Activated B cell treated with CpG ODN at 0.5 μM for 24 hours (primary cell): ENCODE measurements at regions not wholly inside any gene's neighbourhood (a gene's known extent, or its start where the extent isn't known, plus 50 kb on each side); places are given as distances from the start of the nearest gene placed in this dataset.

Experiments used
- ATAC-seq: fragments of 200-7000 bp; cut with Tn5 transposase; one replicate; pipeline ENCODE4 v1.10.0; 2021; ENCODE audit warnings: low read depth, mild to moderate bottlenecking, moderate library complexity
- CTCF ChIA-PET: fragments of 350-600 bp; sonication (Branson Sonifier 250); formaldehyde crosslinking; loops from one replicate; lab custom pipeline; 2021; ENCODE audit warnings: antibody characterized with exemption; lab: Charles Lee
- POLR2A ChIA-PET: fragments of 350-600 bp; sonication (Branson Sonifier 250); formaldehyde crosslinking; loops from one replicate; lab custom pipeline; 2021; ENCODE audit warnings: antibody characterized with exemption; lab: Charles Lee
- DNase-seq: peaks from one replicate; pipeline ENCODE4 v3.0.0; 2022
- H3K27ac Mint-ChIP-seq: one replicate; pipeline ENCODE4 v1.8.0; 2020; ENCODE audit warnings: mixed read lengths
- H3K27me3 Mint-ChIP-seq: one replicate; pipeline ENCODE4 v1.8.0; 2021; ENCODE audit warnings: mixed read lengths
- H3K36me3 Mint-ChIP-seq: one replicate; pipeline ENCODE4 v1.8.0; 2021; ENCODE audit warnings: low read depth, mixed read lengths
- H3K4me1 Mint-ChIP-seq: one replicate; pipeline ENCODE4 v1.8.0; 2021; ENCODE audit warnings: mixed read lengths
- H3K4me3 Mint-ChIP-seq: one replicate; pipeline ENCODE4 v1.8.0; 2020; ENCODE audit warnings: mild to moderate bottlenecking, mixed read lengths
- H3K9me3 Mint-ChIP-seq: one replicate; pipeline ENCODE4 v1.8.0; 2020; ENCODE audit warnings: mixed read lengths
- intact Hi-C: fragments of 100-400 bp; cut with micrococcal nuclease; formaldehyde crosslinking; loops from one replicate; pipeline ENCODE4 v1.15.1; 2024
- TF ChIP-seq, protein P1 (sequence below): fragments of 200-600 bp; IDR thresholded peaks from one replicate; pipeline ENCODE4 v1.8.0; 2022; ENCODE audit warnings: antibody characterized with exemption, mild to moderate bottlenecking

DNA sequence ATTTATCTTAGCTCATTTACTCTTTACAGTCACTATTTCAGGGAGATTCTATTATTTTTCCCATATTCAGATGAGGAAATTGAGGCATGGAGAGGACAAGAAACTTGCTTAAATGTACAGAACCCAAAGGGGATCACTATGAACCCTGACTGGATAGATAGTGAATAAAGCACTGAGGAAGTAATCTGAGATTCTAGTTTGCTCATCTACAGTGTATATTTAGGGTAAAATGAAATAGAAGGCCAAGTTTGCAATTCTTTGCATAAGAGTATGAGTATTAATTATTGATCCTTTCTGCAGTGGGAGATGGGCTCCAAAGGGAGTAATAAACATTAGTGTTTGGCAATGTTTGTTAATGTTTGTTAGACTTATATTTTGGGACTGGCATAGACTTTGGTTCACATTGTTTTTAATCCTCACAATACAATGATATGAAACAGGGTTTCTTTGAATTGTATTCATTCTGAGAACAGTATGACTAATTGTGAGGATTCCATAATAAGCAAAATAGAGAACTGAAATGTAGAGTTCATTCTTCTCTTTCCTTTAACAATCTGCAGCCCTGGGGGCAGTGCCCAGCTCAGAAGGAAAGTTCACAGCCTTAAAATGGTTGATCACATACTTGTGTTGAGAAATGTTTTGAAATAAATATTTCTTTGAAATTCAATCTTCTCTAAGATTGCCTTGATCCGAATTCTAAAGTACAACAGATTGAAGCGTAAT is 131.0 kb upstream of the ZNF804B start:
- ChIA-PET CTCF (no interaction called here), POLR2A (no interaction called here)
- no peak for ATAC-seq
- H3K4me3 Mint-ChIP-seq = no peak overlapping the region
- H3K4me1 Mint-ChIP-seq = no peaks in the 10 kb centered on the region
- no peaks in the 10 kb centered on the region for H3K36me3 Mint-ChIP-seq
- DNase-seq = no peak
- TF ChIP-seq, protein P1, sequence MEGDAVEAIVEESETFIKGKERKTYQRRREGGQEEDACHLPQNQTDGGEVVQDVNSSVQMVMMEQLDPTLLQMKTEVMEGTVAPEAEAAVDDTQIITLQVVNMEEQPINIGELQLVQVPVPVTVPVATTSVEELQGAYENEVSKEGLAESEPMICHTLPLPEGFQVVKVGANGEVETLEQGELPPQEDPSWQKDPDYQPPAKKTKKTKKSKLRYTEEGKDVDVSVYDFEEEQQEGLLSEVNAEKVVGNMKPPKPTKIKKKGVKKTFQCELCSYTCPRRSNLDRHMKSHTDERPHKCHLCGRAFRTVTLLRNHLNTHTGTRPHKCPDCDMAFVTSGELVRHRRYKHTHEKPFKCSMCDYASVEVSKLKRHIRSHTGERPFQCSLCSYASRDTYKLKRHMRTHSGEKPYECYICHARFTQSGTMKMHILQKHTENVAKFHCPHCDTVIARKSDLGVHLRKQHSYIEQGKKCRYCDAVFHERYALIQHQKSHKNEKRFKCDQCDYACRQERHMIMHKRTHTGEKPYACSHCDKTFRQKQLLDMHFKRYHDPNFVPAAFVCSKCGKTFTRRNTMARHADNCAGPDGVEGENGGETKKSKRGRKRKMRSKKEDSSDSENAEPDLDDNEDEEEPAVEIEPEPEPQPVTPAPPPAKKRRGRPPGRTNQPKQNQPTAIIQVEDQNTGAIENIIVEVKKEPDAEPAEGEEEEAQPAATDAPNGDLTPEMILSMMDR = no peak
- no peaks in the 10 kb centered on the region for H3K27me3 Mint-ChIP-seq
- H3K27ac Mint-ChIP-seq = no peak overlapping the region
- intact Hi-C loops = no loop called here
- H3K9me3 Mint-ChIP-seq = no peaks in the 10 kb centered on the region

DNA sequence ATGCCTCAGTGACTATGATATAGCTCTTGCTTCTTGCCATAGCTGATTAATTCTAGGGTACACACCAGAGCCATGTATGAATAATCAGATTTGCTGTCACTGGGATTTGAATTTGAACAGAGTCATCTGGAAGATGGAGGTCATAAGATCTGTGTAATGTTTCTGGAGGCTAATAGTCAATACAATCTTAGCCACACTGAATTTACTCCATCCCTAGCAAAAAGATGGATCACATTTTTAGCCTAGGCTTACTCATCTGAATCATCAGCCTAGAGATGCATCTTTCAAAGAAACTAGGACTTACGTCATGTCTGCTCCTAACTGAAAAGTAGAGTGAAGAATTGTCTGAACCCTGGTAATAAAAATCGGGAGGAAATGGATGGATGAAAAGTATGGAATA is 142.3 kb upstream of the ZNF804B start:
- H3K4me1 Mint-ChIP-seq = no peaks in the 10 kb centered on the region

DNA sequence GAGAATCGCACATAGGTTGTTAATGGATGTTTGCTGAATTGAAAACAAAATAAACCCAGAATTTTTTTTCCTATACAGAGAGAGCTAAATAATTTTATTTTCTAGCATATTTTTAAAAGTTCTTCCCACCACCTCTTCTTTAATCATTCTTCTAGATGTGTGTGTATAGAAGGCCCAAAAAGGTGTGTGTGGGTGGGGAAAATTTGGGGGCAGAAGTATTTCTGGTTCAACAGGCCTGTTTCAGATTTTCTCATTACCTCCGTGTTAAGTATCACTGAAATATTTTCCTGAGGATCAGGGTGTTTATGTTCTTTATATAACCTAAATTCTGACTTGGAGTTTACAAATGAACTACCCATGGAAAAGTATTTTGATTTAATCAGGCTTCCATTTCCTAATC is 144.2 kb upstream of the ZNF804B start:
- POLR2A ChIA-PET = no interaction called here
- no peaks in the 10 kb centered on the region for H3K4me1 Mint-ChIP-seq
- no peaks in the 10 kb centered on the region for H3K9me3 Mint-ChIP-seq
- DNase-seq (no peak), ATAC-seq (no peak)
- TF ChIP-seq, protein P1 = no peak
- no peak overlapping the region for H3K4me3 Mint-ChIP-seq
- no peak overlapping the region for H3K27ac Mint-ChIP-seq
- H3K36me3 Mint-ChIP-seq = no peaks in the 10 kb centered on the region
- H3K27me3 Mint-ChIP-seq = no peaks in the 10 kb centered on the region
- intact Hi-C loops = no loop called here
- CTCF ChIA-PET = no interaction called here

More for the DNA sequence above, 142.3 kb upstream of the ZNF804B start:
- Mint-ChIP-seq H3K4me3 (no peak overlapping the region), H3K27ac (no peak overlapping the region), H3K9me3 (no peaks in the 10 kb centered on the region), H3K27me3 (no peaks in the 10 kb centered on the region), H3K36me3 (no peaks in the 10 kb centered on the region)
- no peak for ATAC-seq
- ChIA-PET CTCF (no interaction called here), POLR2A (no interaction called here)
- TF ChIP-seq, protein P1 = no peak
- intact Hi-C loops = no loop called here
- no peak for DNase-seq

DNA sequence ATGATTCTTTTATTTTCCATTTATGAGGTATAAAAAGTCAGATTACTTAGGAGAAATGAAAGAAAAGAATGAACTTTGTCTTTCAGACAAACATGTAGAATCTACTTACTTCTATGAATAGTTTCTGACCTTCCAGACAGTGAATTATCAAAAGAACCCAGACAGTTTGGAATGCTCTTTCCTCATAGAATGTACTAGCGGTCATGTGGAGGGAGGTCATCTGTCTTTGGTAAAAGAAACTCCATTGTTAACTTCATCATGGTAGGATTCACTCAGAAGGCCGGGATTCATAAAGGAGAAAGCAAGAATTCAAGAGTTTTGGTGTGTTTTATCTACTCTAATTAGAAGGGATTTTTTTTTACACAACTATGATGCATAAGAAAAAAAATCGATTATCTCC is 144.8 kb upstream of the ZNF804B start:
- TF ChIP-seq, protein P1 = no peak
- Mint-ChIP-seq H3K4me1 (no peaks in the 10 kb centered on the region), H3K4me3 (no peak overlapping the region), H3K27me3 (no peaks in the 10 kb centered on the region), H3K27ac (no peak overlapping the region), H3K9me3 (no peaks in the 10 kb centered on the region), H3K36me3 (no peaks in the 10 kb centered on the region)
- ATAC-seq (no peak), DNase-seq (no peak)
- POLR2A ChIA-PET = no interaction called here
- CTCF ChIA-PET = no interaction called here
- intact Hi-C loops = no loop called here

DNA sequence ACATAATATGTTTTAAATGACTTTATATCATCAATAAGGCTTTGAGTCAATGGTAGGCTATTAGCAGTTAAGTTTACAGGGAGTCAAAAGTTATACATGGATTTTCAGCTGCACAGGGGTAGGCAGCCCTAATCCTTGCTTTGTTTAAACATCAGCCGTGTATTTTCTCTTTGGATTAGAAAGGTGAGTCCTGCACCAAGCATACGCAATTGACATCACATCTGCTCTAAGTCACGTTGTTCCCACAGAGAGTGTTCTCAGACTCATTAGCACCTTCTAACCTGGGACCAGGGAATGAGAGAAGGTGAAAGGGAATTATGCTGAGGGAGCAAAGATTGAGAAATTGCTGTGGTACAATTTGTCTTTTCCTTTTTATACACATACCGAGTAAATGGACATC is 148.6 kb upstream of the ZNF804B start:
- intact Hi-C loops = no loop called here
- Mint-ChIP-seq H3K9me3 (no peaks in the 10 kb centered on the region), H3K27ac (no peak overlapping the region), H3K4me1 (no peaks in the 10 kb centered on the region), H3K4me3 (no peak overlapping the region), H3K36me3 (no peaks in the 10 kb centered on the region), H3K27me3 (no peaks in the 10 kb centered on the region)
- POLR2A ChIA-PET = no interaction called here
- no peak for DNase-seq
- TF ChIP-seq, protein P1 = no peak
- no peak for ATAC-seq
- CTCF ChIA-PET = no interaction called here
